ENCODE measurements at regions not wholly inside any gene's neighbourhood (a gene's known extent, or its start where the extent isn't known, plus 50 kb on each side); places are given as distances from the start of the nearest gene placed in this dataset.

GRCh38 chr7:125112850-125113249, 183.2 kb upstream of the POT1 start:
- no peak for TF ChIP-seq CTCF (IDR thresholded peaks at IDR 0.05)
- no peak for TF ChIP-seq POLR2A (IDR thresholded peaks at IDR 0.05)

All from testis (tissue), 2 donors.